ENCODE measurements at regions not wholly inside any gene's neighbourhood (a gene's known extent, or its start where the extent isn't known, plus 50 kb on each side); places are given as distances from the start of the nearest gene placed in this dataset.
"Not testable (repeated sequence)": the region's sequence is repeated elsewhere in the genome, so short reads cannot be mapped to it uniquely, and the experiment has no call there.

- DNase-seq = no peak
Measured at GRCh38 chr7:120054376-120055100, 218.4 kb upstream of the KCND2 start.

- no peak for DNase-seq
Measured at GRCh38 chr7:120055300-120055699, 217.7 kb upstream of the KCND2 start.

- no peak for DNase-seq
Measured at GRCh38 chr7:120056227-120056626, 216.7 kb upstream of the KCND2 start.

- DNase-seq = no peak
Measured at GRCh38 chr7:120059641-120060040, 213.3 kb upstream of the KCND2 start.

- no peak for DNase-seq
Measured at GRCh38 chr7:120060281-120060680, 212.7 kb upstream of the KCND2 start.

- DNase-seq = no peak
Measured at GRCh38 chr7:120060875-120061274, 212.1 kb upstream of the KCND2 start.

GRCh38 chr7:120064565-120064964 lies 208.4 kb upstream of the KCND2 start:
- no peak for DNase-seq

- not testable (repeated sequence) for DNase-seq
Measured at GRCh38 chr7:120066898-120067297, 206.1 kb upstream of the KCND2 start.

- DNase-seq = no peak
Measured at GRCh38 chr7:120070201-120070600, 202.8 kb upstream of the KCND2 start.

GRCh38 chr7:120077777-120078176 lies 195.2 kb upstream of the KCND2 start:
- DNase-seq = no peak

GRCh38 chr7:120079022-120079421 lies 194.0 kb upstream of the KCND2 start:
- DNase-seq = no peak

- DNase-seq = no peak
Measured at GRCh38 chr7:120079704-120080103, 193.3 kb upstream of the KCND2 start.

- DNase-seq = not testable (repeated sequence)
Measured at GRCh38 chr7:120086468-120086867, 186.5 kb upstream of the KCND2 start.

GRCh38 chr7:120089968-120090367 lies 183.0 kb upstream of the KCND2 start:
- no peak for DNase-seq

- no peak for DNase-seq
Measured at GRCh38 chr7:120091807-120092206, 181.2 kb upstream of the KCND2 start.

GRCh38 chr7:120097020-120097419 lies 176.0 kb upstream of the KCND2 start:
- DNase-seq = no peak

- DNase-seq = no peak
Measured at GRCh38 chr7:120097774-120098173, 175.2 kb upstream of the KCND2 start.

GRCh38 chr7:120108376-120108775 lies 164.6 kb upstream of the KCND2 start:
- no peak for DNase-seq

- DNase-seq = no peak
Measured at GRCh38 chr7:120110169-120110568, 162.8 kb upstream of the KCND2 start.

- DNase-seq = no peak
Measured at GRCh38 chr7:120114626-120115025, 158.3 kb upstream of the KCND2 start.

- DNase-seq = no peak
Measured at GRCh38 chr7:120123528-120123927, 149.4 kb upstream of the KCND2 start.

- DNase-seq = no peak
Measured at GRCh38 chr7:120131096-120131839, 141.7 kb upstream of the KCND2 start.

- no peak for DNase-seq
Measured at GRCh38 chr7:120138497-120138896, 134.5 kb upstream of the KCND2 start.

- DNase-seq = no peak
Measured at GRCh38 chr7:120156476-120156875, 116.5 kb upstream of the KCND2 start.

GRCh38 chr7:120160166-120160565 lies 112.8 kb upstream of the KCND2 start:
- no peak for DNase-seq
